Body of pancreas (tissue), 4 donors: ENCODE measurements at regions not wholly inside any gene's neighbourhood (a gene's known extent, or its start where the extent isn't known, plus 50 kb on each side); places are given as distances from the start of the nearest gene placed in this dataset.

Source experiments
- ATAC-seq: fragments of 150-250 bp; one replicate; pipeline ENCODE4 v1.9.1; 2016
- DNase-seq, 4 donors: peaks; one replicate each; pipeline ENCODE4 v3.0.0-alpha.2; 2019
- H3K27ac ChIP-seq, 4 donors: fragments of 200-600 bp; sonication (generic); 1 replicate in 3 of 4; 2 replicates in 1 of 4; pipeline versions ENCODE4 v1.5.1 to v1.6.1; 2016 to 2019; ENCODE audit warnings: mild to moderate bottlenecking in 1 of 4, mixed read lengths in 1 of 4, moderate library complexity in 1 of 4
- H3K27me3 ChIP-seq, 2 donors: fragments of 200-600 bp; sonication (generic); one replicate each; pipeline ENCODE4 v1.6.0; 2016; ENCODE audit warnings: mild to moderate bottlenecking in 1 of 2
- H3K36me3 ChIP-seq, 2 donors: fragments of 200-600 bp; sonication (generic); replicated peaks in 1 of 2; 2 replicates each; pipeline ENCODE4 v1.5.1; 2016; ENCODE audit warnings: low read depth in 2 of 2; ENCODE audit not compliant: insufficient read depth in 1 of 2
- H3K4me1 ChIP-seq: fragments of 200-600 bp; sonication (generic); one replicate; pipeline ENCODE4 v1.6.0; 2016
- H3K4me3 ChIP-seq, 2 donors: fragments of 200-600 bp; sonication (generic); 1 replicate in 1 of 2; 2 replicates in 1 of 2; pipeline ENCODE4 v1.5.1; 2016 to 2019
- H3K9me3 ChIP-seq, 3 donors: fragments of 200-600 bp; sonication (generic); 1 replicate in 2 of 3; 2 replicates in 1 of 3; pipeline ENCODE4 v1.5.1; 2016
- CTCF ChIP-seq, 7 experiments: fragments of 450-650 bp in 4 of 7; fragments of 200-600 bp in 3 of 7; sonication (generic) in 3 of 7; IDR thresholded peaks; one replicate each; pipeline ENCODE4 v1.5.1; 2016 to 2019; ENCODE audit warnings: antibody characterized with exemption in 7 of 7
- POLR2A ChIP-seq, 3 donors: fragments of 450-650 bp; IDR thresholded peaks; one replicate each; pipeline ENCODE4 v1.6.1; 2016; ENCODE audit warnings: antibody characterized with exemption in 3 of 3, mild to moderate bottlenecking in 2 of 3
- WGBS, 2 donors: methylation state at CpG; one replicate each; pipeline ENCODE4 v1.1.5; 2017; 5-methylcytosine and 5-hydroxymethylcytosine counted together
- intact Hi-C: fragments of 100-400 bp; cut with DNase I; formaldehyde crosslinking; loops from one replicate; pipeline ENCODE4 v1.15.1; 2023

DNA sequence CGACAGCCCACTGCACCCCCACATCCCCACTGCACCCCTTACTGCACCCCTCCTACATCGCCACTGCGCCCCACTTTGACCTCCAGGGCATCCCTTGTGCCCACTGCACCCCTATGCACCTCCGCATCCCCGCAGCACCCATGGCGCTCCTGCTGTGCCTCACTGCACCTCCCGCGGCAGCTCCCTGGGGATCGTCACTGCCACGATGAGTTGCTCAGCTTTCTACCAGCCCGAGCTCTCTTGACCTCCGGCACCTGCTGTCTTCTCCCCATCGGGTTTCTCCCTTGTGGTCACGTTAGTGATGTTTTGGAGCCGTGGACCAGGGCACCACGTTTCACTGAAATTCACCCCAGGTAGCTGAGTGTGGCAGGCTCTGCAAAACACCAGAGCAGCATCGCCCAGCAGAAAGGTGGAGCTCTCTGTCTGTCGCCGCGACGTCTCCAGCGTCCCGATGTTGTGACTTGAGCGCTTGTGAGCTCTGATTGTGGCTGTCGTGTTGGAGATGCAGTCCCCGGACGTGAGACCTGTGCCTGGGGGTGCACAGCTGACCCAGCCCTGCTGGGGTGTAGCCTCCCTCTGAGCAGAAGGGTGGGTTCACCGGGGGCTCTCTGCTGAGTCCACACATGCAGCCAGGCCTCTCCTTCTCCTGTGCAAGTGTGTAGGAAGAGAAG lies 147.7 kb downstream of the DNAJB6 start:
- H3K27me3 ChIP-seq = no peaks in the 10 kb centered on the region
- H3K27ac ChIP-seq = no peak overlapping the region
- TF ChIP-seq POLR2A (IDR thresholded peaks at IDR 0.05) (no peak), CTCF (IDR thresholded peaks at IDR 0.05) (no peak)
- H3K4me3 ChIP-seq = no peak overlapping the region
- WGBS, 2 donors = 73 to 85% methylated on average over 16 to 28 of the region's 28 CpGs
- H3K4me1 ChIP-seq = no peaks in the 10 kb centered on the region
- ATAC-seq (no peak), DNase-seq (peak in 1 of 4 donors; percentile 6)
- no peaks in the 10 kb centered on the region for H3K36me3 ChIP-seq
- H3K9me3 ChIP-seq = no peaks in the 10 kb centered on the region
- intact Hi-C loops = no loop called here

- ATAC-seq = no peak
- H3K9me3 ChIP-seq = no peaks in the 10 kb centered on the region
- WGBS, 2 donors = 65 to 79% methylated on average over 8 to 12 of the region's 12 CpGs
- no peak overlapping the region for H3K4me3 ChIP-seq
- DNase-seq = no peak
- intact Hi-C loops = no loop called here
- TF ChIP-seq POLR2A (IDR thresholded peaks at IDR 0.05) = no peak
- TF ChIP-seq CTCF (IDR thresholded peaks at IDR 0.05) = no peak
- no peaks in the 10 kb centered on the region for H3K36me3 ChIP-seq
- H3K27me3 ChIP-seq = no peaks in the 10 kb centered on the region
- H3K4me1 ChIP-seq = no peaks in the 10 kb centered on the region
- H3K27ac ChIP-seq = no peak overlapping the region
These were observed 148.6 kb downstream of the DNAJB6 start for GRCh38 chr7:157485361-157485831.

DNA sequence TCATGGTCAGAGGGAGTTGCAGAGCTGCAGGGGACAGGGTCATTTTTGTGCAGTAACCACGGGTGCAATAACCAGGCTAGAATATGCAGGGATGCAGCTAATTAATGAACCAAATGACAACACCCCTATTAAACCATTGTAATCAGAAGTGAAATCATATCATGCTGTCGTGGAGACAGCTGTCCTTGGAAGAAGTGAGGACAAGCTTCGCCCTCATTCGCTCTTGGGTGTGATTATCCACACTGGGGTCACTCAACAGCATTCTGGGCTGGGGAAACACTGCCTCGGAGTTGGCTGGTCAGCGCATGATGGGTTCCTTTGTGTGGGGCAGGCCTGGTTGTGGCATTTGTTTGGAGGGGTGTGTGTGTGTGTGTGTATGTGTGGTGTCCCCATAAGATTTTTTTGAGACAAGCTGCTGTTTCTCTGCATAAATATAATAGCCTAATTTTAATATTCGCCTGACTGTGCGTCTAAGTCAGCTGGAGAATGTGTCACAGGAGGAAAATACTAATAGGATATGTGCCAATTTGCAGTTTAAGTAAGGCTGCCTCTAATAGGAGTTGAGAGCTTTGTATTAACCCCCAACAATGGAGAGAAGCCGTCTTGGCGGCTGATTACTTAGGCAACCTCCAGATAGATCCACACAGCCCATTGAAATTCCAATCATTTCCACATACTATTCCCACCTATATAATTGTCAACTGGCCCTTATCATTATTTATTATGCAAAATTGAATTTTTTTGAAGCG lies 149.4 kb downstream of the DNAJB6 start:
- Histone ChIP-seq H3K27ac (no peak overlapping the region), H3K36me3 (no peaks in the 10 kb centered on the region), H3K4me1 (no peaks in the 10 kb centered on the region), H3K27me3 (no peaks in the 10 kb centered on the region), H3K9me3 (no peaks in the 10 kb centered on the region), H3K4me3 (no peak overlapping the region)
- intact Hi-C loops = no loop called here
- DNase-seq (no peak), ATAC-seq (no peak)
- TF ChIP-seq CTCF (IDR thresholded peaks at IDR 0.05) = no peak
- TF ChIP-seq POLR2A (IDR thresholded peaks at IDR 0.05) = no peak
- 50 to 61% methylated on average over 11 of the region's 11 CpGs for WGBS, 2 donors

- Histone ChIP-seq H3K27ac (no peak overlapping the region), H3K9me3 (no peaks in the 10 kb centered on the region), H3K4me1 (no peaks in the 10 kb centered on the region), H3K4me3 (no peak overlapping the region), H3K36me3 (no peaks in the 10 kb centered on the region), H3K27me3 (no peaks in the 10 kb centered on the region)
- intact Hi-C loops = no loop called here
- 72 to 79% methylated on average over 22 to 24 of the region's 24 CpGs for WGBS, 2 donors
- ATAC-seq (no peak), DNase-seq (no peak)
- TF ChIP-seq POLR2A (IDR thresholded peaks at IDR 0.05) (no peak), CTCF (IDR thresholded peaks at IDR 0.05) (no peak)
These were observed 150.4 kb downstream of the DNAJB6 start for GRCh38 chr7:157487046-157487770.
